ENCODE measurements at regions not wholly inside any gene's neighbourhood (a gene's known extent, or its start where the extent isn't known, plus 50 kb on each side); places are given as distances from the start of the nearest gene placed in this dataset.

GRCh38 chr6:135798751-135799515, 52.6 kb upstream of the PDE7B start:
- ChIA-PET POLR2A (no interaction called here), CTCF (interaction anchor here (0.6 to 1.1 kb wide), 2 partner anchors 117 to 428 kb away, joined by 3 to 4 read pairs; no protein-coding TSS in a partner anchor)
- TF ChIP-seq NFRKB (IDR thresholded peaks at IDR 0.05) (no peak), CTBP1 (IDR thresholded peaks at IDR 0.05; ENCODE audit: borderline replicate concordance) (no peak), FOXK2 (IDR thresholded peaks at IDR 0.05) (no peak), ZNF384 (IDR thresholded peaks at IDR 0.05) (no peak), PKNOX1 (IDR thresholded peaks at IDR 0.05) (no peak)
- DNase-seq (ENCODE audit: extremely low spot score) = no peak

All from HEK293T (cell line).